ENCODE measurements at regions not wholly inside any gene's neighbourhood (a gene's known extent, or its start where the extent isn't known, plus 50 kb on each side); places are given as distances from the start of the nearest gene placed in this dataset.

- TF ChIP-seq, protein P1, sequence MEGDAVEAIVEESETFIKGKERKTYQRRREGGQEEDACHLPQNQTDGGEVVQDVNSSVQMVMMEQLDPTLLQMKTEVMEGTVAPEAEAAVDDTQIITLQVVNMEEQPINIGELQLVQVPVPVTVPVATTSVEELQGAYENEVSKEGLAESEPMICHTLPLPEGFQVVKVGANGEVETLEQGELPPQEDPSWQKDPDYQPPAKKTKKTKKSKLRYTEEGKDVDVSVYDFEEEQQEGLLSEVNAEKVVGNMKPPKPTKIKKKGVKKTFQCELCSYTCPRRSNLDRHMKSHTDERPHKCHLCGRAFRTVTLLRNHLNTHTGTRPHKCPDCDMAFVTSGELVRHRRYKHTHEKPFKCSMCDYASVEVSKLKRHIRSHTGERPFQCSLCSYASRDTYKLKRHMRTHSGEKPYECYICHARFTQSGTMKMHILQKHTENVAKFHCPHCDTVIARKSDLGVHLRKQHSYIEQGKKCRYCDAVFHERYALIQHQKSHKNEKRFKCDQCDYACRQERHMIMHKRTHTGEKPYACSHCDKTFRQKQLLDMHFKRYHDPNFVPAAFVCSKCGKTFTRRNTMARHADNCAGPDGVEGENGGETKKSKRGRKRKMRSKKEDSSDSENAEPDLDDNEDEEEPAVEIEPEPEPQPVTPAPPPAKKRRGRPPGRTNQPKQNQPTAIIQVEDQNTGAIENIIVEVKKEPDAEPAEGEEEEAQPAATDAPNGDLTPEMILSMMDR (IDR thresholded peaks at IDR 0.05), result no peak
- TF ChIP-seq NFYB (CRISPR knock-in tag; conservative IDR thresholded peaks at IDR 0.05; ENCODE audit: low read depth) (no peak), ZNF138 (CRISPR knock-in tag; conservative IDR thresholded peaks at IDR 0.05) (no peak), CREB1 (CRISPR knock-in tag; IDR thresholded peaks at IDR 0.05) (no peak), SP1 (CRISPR knock-in tag; conservative IDR thresholded peaks at IDR 0.05) (no peak), NFATC4 (CRISPR knock-in tag; IDR thresholded peaks at IDR 0.05) (no peak), MAX (CRISPR knock-in tag; IDR thresholded peaks at IDR 0.05) (no peak), SMAD4 (CRISPR knock-in tag; IDR thresholded peaks at IDR 0.05) (no peak), PRRX2 (CRISPR knock-in tag; IDR thresholded peaks at IDR 0.05) (no peak), NFE2L1 (CRISPR knock-in tag; IDR thresholded peaks at IDR 0.05) (no peak), FOXP1 (CRISPR knock-in tag; IDR thresholded peaks at IDR 0.05; ENCODE audit: borderline replicate concordance) (no peak)
- TF ChIP-seq, protein P2, sequence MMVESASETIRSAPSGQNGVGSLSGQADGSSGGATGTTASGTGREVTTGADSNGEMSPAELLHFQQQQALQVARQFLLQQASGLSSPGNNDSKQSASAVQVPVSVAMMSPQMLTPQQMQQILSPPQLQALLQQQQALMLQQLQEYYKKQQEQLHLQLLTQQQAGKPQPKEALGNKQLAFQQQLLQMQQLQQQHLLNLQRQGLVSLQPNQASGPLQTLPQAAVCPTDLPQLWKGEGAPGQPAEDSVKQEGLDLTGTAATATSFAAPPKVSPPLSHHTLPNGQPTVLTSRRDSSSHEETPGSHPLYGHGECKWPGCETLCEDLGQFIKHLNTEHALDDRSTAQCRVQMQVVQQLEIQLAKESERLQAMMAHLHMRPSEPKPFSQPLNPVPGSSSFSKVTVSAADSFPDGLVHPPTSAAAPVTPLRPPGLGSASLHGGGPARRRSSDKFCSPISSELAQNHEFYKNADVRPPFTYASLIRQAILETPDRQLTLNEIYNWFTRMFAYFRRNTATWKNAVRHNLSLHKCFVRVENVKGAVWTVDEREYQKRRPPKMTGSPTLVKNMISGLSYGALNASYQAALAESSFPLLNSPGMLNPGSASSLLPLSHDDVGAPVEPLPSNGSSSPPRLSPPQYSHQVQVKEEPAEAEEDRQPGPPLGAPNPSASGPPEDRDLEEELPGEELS (CRISPR knock-in tag; IDR thresholded peaks at IDR 0.05), result no peak
- TF ChIP-seq, protein P3, sequence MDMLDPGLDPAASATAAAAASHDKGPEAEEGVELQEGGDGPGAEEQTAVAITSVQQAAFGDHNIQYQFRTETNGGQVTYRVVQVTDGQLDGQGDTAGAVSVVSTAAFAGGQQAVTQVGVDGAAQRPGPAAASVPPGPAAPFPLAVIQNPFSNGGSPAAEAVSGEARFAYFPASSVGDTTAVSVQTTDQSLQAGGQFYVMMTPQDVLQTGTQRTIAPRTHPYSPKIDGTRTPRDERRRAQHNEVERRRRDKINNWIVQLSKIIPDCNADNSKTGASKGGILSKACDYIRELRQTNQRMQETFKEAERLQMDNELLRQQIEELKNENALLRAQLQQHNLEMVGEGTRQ (CRISPR knock-in tag; IDR thresholded peaks at IDR 0.05), result no peak
- TF ChIP-seq, protein P4, sequence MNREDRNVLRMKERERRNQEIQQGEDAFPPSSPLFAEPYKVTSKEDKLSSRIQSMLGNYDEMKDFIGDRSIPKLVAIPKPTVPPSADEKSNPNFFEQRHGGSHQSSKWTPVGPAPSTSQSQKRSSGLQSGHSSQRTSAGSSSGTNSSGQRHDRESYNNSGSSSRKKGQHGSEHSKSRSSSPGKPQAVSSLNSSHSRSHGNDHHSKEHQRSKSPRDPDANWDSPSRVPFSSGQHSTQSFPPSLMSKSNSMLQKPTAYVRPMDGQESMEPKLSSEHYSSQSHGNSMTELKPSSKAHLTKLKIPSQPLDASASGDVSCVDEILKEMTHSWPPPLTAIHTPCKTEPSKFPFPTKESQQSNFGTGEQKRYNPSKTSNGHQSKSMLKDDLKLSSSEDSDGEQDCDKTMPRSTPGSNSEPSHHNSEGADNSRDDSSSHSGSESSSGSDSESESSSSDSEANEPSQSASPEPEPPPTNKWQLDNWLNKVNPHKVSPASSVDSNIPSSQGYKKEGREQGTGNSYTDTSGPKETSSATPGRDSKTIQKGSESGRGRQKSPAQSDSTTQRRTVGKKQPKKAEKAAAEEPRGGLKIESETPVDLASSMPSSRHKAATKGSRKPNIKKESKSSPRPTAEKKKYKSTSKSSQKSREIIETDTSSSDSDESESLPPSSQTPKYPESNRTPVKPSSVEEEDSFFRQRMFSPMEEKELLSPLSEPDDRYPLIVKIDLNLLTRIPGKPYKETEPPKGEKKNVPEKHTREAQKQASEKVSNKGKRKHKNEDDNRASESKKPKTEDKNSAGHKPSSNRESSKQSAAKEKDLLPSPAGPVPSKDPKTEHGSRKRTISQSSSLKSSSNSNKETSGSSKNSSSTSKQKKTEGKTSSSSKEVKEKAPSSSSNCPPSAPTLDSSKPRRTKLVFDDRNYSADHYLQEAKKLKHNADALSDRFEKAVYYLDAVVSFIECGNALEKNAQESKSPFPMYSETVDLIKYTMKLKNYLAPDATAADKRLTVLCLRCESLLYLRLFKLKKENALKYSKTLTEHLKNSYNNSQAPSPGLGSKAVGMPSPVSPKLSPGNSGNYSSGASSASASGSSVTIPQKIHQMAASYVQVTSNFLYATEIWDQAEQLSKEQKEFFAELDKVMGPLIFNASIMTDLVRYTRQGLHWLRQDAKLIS (CRISPR knock-in tag; IDR thresholded peaks at IDR 0.05; ENCODE audit: borderline replicate concordance), result no peak
Observed at GRCh38 chr1:14438127-14438769, 160.2 kb upstream of the KAZN start.
